ENCODE measurements at regions not wholly inside any gene's neighbourhood (a gene's known extent, or its start where the extent isn't known, plus 50 kb on each side); places are given as distances from the start of the nearest gene placed in this dataset.

DNA sequence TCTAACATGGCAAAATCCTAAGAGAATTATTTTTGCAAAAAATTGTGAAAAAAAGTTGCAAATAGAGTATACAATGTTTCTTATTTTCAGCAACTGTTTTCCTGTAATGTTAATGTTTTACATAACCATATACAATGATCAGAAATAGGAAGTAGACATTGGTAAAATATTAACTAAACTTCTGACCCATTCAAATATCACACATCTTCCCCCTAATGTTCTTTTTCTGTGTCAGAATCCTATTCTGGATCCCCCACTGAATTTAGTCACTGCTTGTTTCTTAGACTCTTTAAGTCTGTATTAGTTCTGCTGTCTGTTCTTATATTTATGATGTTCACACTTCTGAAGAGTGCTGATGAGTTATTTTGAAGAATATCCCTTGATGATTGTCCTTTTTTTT is 62.0 kb downstream of the HFE start:
- DNase-seq (ENCODE audit: low spot score) = no peak
- no peak for ATAC-seq (ENCODE audit: low FRiP score)
- TF ChIP-seq, protein P1, sequence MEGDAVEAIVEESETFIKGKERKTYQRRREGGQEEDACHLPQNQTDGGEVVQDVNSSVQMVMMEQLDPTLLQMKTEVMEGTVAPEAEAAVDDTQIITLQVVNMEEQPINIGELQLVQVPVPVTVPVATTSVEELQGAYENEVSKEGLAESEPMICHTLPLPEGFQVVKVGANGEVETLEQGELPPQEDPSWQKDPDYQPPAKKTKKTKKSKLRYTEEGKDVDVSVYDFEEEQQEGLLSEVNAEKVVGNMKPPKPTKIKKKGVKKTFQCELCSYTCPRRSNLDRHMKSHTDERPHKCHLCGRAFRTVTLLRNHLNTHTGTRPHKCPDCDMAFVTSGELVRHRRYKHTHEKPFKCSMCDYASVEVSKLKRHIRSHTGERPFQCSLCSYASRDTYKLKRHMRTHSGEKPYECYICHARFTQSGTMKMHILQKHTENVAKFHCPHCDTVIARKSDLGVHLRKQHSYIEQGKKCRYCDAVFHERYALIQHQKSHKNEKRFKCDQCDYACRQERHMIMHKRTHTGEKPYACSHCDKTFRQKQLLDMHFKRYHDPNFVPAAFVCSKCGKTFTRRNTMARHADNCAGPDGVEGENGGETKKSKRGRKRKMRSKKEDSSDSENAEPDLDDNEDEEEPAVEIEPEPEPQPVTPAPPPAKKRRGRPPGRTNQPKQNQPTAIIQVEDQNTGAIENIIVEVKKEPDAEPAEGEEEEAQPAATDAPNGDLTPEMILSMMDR (IDR thresholded peaks at IDR 0.05) = no peak

DNA sequence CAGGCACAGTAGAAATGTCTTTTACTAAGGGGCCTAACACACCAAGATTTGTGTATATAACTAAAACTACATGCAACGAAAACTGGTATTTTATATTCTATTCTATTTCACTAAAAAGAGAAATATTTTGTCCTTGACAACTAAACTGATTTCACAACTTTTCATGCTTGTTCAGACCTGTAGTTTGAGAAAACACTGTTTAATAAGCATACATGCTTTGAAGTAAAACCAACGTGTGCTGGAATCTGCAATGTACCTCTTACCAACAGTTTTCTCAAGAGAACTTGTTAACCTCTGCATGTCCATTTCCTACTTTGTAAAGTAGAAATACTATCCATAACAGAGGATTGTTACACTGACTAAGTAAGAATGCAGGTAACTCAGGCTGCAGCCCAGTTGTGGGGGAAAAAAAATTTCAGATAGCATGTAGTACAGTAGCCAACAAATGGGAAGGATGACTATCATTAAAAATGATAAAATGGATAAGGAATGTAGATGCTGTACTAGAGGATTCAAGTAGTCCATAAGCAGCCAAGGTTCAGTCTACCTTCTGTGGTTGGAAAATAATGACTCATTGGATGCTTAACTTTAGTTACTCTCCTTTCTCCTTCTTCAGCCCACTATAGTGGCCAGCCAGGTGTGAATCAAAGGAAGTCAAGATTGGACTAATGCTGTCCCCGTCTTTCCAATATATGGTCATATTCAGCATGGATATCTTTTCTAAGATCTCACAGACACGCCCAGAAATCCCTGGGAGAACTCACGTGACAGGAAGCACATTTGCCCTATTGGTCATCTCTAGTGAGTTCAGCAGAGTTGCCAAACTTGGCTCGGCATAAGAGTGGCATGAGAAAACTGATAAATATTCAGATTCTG is 65.2 kb downstream of the HFE start:
- DNase-seq (ENCODE audit: low spot score) (no peak), ATAC-seq (ENCODE audit: low FRiP score) (no peak)
- TF ChIP-seq, protein P1 (IDR thresholded peaks at IDR 0.05) = no peak

DNA sequence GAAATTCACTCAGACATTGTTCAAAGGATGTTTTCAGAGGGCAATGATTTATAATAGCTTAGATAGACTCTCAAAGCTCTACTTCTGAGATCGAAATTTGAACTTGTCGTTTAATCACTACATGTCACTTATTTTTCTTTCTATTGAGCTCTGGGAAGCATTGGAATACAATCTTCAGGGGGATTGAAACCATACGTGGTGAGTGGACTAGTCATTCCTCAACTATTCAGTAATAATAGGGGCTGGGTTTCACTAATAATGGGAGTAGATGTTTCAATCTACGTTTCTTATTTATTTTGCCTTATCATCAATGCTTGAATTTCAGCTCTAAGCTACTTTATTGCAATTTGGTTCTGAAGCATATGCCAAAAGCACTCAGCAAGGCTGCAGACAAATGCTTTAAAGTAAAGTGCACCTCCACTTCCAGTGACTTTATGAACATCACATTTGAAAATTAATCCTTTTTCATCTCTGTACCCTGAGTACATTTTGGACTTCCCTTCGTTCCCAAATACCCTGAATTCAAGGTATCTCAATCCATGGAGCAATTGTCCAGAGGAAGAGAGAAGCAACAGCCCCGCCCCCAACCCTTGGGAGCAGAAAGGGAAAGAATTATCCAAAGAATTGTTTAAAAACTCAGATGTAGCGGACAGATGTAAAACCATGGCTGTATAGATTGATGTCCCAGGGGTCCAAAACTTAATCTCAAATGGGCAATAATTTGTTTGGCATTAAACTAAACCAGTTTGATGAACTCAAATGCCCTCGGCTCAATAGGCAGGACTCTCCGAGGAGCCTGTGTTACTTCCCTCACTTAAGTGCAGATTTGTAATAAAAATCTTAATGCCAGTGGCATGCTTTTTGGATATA is 68.1 kb downstream of the HFE start:
- TF ChIP-seq, protein P1 (IDR thresholded peaks at IDR 0.05) = no peak
- DNase-seq (ENCODE audit: low spot score) (no peak), ATAC-seq (ENCODE audit: low FRiP score) (no peak)

DNA sequence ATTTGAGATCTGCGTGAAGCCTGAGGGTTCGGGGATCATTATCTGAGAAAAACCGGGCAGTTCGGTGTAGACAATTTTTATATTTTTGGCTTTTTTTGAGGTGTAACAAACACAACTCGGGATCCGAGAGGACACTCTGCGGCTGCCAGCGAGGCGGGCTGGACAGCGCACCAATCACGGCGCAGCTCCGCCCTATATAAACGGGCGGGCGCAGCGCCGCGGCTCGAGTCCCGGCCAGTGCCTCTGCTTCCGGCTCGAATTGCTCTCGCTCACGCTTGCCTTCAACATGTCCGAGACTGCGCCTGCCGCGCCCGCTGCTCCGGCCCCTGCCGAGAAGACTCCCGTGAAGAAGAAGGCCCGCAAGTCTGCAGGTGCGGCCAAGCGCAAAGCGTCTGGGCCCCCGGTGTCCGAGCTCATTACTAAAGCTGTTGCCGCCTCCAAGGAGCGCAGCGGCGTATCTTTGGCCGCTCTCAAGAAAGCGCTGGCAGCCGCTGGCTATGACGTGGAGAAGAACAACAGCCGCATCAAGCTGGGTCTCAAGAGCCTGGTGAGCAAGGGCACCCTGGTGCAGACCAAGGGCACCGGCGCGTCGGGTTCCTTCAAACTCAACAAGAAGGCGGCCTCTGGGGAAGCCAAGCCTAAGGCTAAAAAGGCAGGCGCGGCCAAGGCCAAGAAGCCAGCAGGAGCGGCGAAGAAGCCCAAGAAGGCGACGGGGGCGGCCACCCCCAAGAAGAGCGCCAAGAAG is 69.0 kb downstream of the HFE start:
- TF ChIP-seq, protein P1 (IDR thresholded peaks at IDR 0.05) = no peak
- DNase-seq (ENCODE audit: low spot score) = peak; percentile 56
- peak; percentile 79 for ATAC-seq (ENCODE audit: low FRiP score)

DNA sequence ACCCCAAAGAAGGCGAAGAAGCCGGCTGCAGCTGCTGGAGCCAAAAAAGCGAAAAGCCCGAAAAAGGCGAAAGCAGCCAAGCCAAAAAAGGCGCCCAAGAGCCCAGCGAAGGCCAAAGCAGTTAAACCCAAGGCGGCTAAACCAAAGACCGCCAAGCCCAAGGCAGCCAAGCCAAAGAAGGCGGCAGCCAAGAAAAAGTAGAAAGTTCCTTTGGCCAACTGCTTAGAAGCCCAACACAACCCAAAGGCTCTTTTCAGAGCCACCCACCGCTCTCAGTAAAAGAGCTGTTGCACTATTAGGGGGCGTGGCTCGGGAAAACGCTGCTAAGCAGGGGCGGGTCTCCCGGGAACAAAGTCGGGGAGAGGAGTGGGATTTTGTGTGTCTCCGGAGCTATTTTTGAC is 69.6 kb downstream of the HFE start:
- no peak for DNase-seq (ENCODE audit: low spot score)
- TF ChIP-seq, protein P1 (IDR thresholded peaks at IDR 0.05) = no peak

DNA sequence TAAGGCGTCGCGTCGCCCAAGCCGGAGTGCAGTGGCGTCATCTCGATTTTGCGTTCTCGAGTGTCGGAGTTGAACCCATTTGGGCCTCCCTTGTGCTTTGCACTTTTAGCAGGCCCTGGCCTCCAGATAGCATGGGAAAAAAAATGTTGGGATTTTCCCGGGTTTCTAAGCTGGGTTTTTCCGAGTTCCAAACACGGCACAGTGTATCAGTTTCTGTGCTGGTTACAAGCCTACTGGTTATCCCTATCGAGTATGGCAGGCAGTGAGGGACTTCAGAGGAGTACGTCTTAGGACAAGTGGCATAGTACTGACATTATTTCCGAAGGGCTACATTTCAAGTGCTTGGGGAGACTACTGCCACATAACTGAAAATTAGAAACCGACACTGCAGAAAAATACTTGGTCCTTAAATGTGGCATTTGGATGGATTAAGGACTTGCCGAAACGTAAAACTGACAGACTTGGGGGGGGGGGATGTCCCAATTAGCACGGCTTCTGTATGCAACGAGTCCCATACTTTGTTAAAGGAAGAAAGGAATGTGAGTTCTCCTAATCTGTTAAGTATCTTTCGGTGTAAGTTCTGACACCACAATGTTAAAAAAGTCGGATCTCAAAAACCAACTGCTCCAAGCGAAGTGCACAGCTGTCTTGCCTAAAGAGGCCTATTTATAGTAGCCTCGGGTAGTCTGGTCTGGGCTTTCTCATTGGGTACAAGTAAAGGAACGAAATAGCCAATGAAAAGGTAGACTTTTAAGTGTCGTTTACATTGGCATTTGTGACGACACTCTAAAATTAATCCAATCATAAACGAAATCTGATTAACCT is 70.2 kb downstream of the HFE start:
- TF ChIP-seq, protein P1 (IDR thresholded peaks at IDR 0.05) = no peak
- peak; percentile 79 for ATAC-seq (ENCODE audit: low FRiP score)
- DNase-seq (ENCODE audit: low spot score) = no peak

More for the DNA sequence above, 69.6 kb downstream of the HFE start:
- ATAC-seq (ENCODE audit: low FRiP score) = no peak

Measured in omental fat pad (tissue), 3 donors.